GM19035 (cell line): ENCODE measurements at regions not wholly inside any gene's neighbourhood (a gene's known extent, or its start where the extent isn't known, plus 50 kb on each side); places are given as distances from the start of the nearest gene placed in this dataset.
"Not testable (repeated sequence)": the region's sequence is repeated elsewhere in the genome, so short reads cannot be mapped to it uniquely, and the experiment has no call there.

Source experiments
- ATAC-seq: cut with Tn5 transposase; IDR thresholded peaks from one replicate; pipeline ENCODE4 v1.9.1; 2021; ENCODE audit not compliant: unreplicated experiment

GRCh38 chr4:82248903-82249632 lies 124.7 kb downstream of the HNRNPD start:
- no peak for ATAC-seq

GRCh38 chr4:82247629-82248028 lies 126.2 kb downstream of the HNRNPD start:
- ATAC-seq: no peak

- ATAC-seq: no peak
These were observed 126.6 kb downstream of the HNRNPD start for GRCh38 chr4:82247171-82247570.

- ATAC-seq: no peak
These were observed 132.3 kb downstream of the HNRNPD start for GRCh38 chr4:82241534-82241933.

- no peak for ATAC-seq
These were observed 133.4 kb downstream of the HNRNPD start for GRCh38 chr4:82240410-82240809.

- not testable (repeated sequence) for ATAC-seq
These were observed 136.6 kb downstream of the HNRNPD start for GRCh38 chr4:82237142-82237541.

GRCh38 chr4:82235346-82235745 lies 138.4 kb downstream of the HNRNPD start:
- no peak for ATAC-seq

GRCh38 chr4:82232891-82233290 lies 140.9 kb downstream of the HNRNPD start:
- no peak for ATAC-seq

- ATAC-seq: no peak
These were observed 142.0 kb downstream of the HNRNPD start for GRCh38 chr4:82231806-82232205.

- no peak for ATAC-seq
These were observed 143.5 kb downstream of the HNRNPD start for GRCh38 chr4:82230306-82230705.

GRCh38 chr4:82225030-82225429 lies 148.8 kb downstream of the HNRNPD start:
- no peak for ATAC-seq

- no peak for ATAC-seq
These were observed 150.1 kb downstream of the HNRNPD start for GRCh38 chr4:82223715-82224114.

GRCh38 chr4:82219346-82219745 lies 154.4 kb downstream of the HNRNPD start:
- ATAC-seq: no peak

- ATAC-seq: no peak
These were observed 155.6 kb downstream of the HNRNPD start for GRCh38 chr4:82217986-82218715.

- ATAC-seq: no peak
These were observed 157.6 kb downstream of the HNRNPD start for GRCh38 chr4:82216219-82216618.

GRCh38 chr4:82215800-82216199 lies 158.0 kb downstream of the HNRNPD start:
- no peak for ATAC-seq

GRCh38 chr4:82215039-82215438 lies 158.8 kb downstream of the HNRNPD start:
- no peak for ATAC-seq

GRCh38 chr4:82213485-82214417 lies 160.0 kb downstream of the HNRNPD start:
- ATAC-seq: no peak

GRCh38 chr4:82201805-82202641 lies 171.8 kb downstream of the HNRNPD start:
- peak; percentile 56 for ATAC-seq

GRCh38 chr4:82201303-82201702 lies 172.5 kb downstream of the HNRNPD start:
- no peak for ATAC-seq

- ATAC-seq: no peak
These were observed 173.7 kb downstream of the HNRNPD start for GRCh38 chr4:82200046-82200445.
